Right cardiac atrium (tissue), 5 donors: ENCODE measurements at regions not wholly inside any gene's neighbourhood (a gene's known extent, or its start where the extent isn't known, plus 50 kb on each side); places are given as distances from the start of the nearest gene placed in this dataset.
A peak's percentile ranks its signal among the peaks of the same experiment; 100 is the strongest.

ENCODE experiments used
- ATAC-seq, 2 donors: fragments of 200-7000 bp; cut with Tn5 transposase; one replicate each; pipeline versions ENCODE4 v1.8.0 to v1.9.1; 2020; ENCODE audit warnings: moderate library complexity in 2 of 2, mild to moderate bottlenecking in 1 of 2
- DNase-seq, 3 donors: peaks; one replicate each; pipeline ENCODE4 v3.0.0-alpha.2; 2020
- H3K27ac ChIP-seq: one replicate; pipeline ENCODE4 v1.5.1; 2013; ENCODE audit warnings: mild to moderate bottlenecking, low read length, control low read depth, moderate library complexity
- H3K27me3 ChIP-seq: one replicate; pipeline ENCODE4 v1.6.1; 2013; ENCODE audit not compliant: control insufficient read depth, insufficient read depth
- H3K4me1 ChIP-seq: one replicate; pipeline ENCODE4 v1.6.1; 2013; ENCODE audit warnings: low read length; ENCODE audit not compliant: control insufficient read depth, insufficient read depth
- H3K4me3 ChIP-seq: one replicate; pipeline ENCODE4 v1.5.1; 2013; ENCODE audit warnings: low read length, control low read depth
- H3K9me3 ChIP-seq: one replicate; pipeline ENCODE4 v1.6.1; 2013; ENCODE audit warnings: low read length; ENCODE audit not compliant: control insufficient read depth
- WGBS: extraction: QIAGEN DNeasy Blood & Tissue Kit; methylation state at CpG from one replicate; pipeline ENCODE4 v1.1.7; 2013; 5-methylcytosine and 5-hydroxymethylcytosine counted together
- intact Hi-C, 4 donors: fragments of 100-400 bp; cut with DNase I; formaldehyde crosslinking; loops; one replicate each; pipeline versions ENCODE4 v1.11.0 to v1.14.0; 2022 to 2023
- donor health status: healthy with polysubstance abuse.
- donor health status: DM: no; HTN: yes; CAD: no.
- donor health status: DM: no; HTN: no; CAD: no.
- donor health status: DM: no; HTN: yes; CAD: no; lungs with severe emphysema.
- donor health status: DM: yes; HTN: yes; CAD: no.

DNA sequence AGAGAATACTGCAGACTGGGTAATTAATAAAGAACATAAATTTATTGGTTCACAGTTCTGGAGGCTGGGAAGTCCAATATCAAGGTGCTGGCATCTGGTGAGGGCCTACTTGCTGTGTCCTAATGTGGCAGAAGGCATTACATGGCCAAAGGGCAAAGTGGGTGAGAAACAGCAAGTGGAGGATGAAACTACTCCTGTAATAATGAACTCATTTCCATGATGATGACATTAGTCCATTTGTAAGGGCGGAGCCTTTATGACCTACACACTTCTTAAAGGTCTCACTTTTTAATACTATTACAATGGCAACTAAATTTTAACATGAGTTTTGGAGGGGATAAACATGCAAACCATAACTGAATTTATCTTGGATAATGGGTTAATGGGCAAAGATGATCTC, 139.6 kb upstream of the SGO1 start:
- no peaks in the 10 kb centered on the region for H3K9me3 ChIP-seq
- H3K4me1 ChIP-seq = no peaks in the 10 kb centered on the region
- 92% methylated on average over 1 of the region's 1 CpG for WGBS
- intact Hi-C loops = no loop called here
- no peak overlapping the region for H3K27ac ChIP-seq
- DNase-seq = no peak
- H3K27me3 ChIP-seq = no peaks in the 10 kb centered on the region
- no peak for ATAC-seq
- no peak overlapping the region for H3K4me3 ChIP-seq

DNA sequence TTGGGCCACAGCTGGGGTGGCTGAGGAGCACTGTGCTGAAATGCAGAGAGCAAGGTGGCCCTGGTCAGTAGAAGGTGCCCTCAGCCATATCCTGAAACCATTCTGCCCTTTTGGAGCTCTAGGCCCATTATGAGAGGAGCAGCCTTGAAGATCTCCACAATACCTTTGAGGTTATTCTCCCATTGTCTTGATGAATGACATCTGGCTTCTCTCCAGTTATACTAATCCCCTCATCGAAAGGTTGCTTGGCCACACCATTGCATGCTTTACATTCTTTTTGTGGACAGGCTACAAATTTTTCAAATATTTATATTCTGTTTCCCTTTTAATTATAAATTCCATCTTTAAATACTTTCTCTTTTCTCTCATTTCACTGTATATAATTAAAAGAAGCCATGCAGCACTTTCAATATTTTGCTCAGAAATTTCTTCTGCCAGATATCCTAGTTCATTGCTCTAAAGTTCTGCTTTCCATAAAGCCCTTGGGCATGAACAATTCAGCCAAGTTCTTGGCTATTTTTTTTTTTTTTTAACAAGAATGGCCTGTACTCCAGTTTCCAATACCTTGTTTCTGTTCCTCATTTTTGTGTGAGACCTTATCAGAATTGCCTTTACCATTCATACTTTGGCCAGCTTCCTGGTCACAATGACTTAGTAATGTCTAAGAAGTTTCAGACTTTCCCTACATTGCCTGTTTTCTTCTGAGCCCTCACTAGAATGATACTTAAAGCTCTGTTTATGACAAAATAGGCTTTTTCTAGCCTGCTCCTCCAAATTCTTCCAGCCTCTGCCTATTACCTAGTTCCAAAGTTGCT, 138.9 kb upstream of the SGO1 start:
- no peak overlapping the region for H3K27ac ChIP-seq
- H3K4me1 ChIP-seq = no peaks in the 10 kb centered on the region
- H3K27me3 ChIP-seq = no peaks in the 10 kb centered on the region
- DNase-seq (no peak), ATAC-seq (no peak)
- 71% methylated on average over 1 of the region's 1 CpG for WGBS
- intact Hi-C loops = no loop called here
- H3K9me3 ChIP-seq = no peaks in the 10 kb centered on the region
- no peak overlapping the region for H3K4me3 ChIP-seq

DNA sequence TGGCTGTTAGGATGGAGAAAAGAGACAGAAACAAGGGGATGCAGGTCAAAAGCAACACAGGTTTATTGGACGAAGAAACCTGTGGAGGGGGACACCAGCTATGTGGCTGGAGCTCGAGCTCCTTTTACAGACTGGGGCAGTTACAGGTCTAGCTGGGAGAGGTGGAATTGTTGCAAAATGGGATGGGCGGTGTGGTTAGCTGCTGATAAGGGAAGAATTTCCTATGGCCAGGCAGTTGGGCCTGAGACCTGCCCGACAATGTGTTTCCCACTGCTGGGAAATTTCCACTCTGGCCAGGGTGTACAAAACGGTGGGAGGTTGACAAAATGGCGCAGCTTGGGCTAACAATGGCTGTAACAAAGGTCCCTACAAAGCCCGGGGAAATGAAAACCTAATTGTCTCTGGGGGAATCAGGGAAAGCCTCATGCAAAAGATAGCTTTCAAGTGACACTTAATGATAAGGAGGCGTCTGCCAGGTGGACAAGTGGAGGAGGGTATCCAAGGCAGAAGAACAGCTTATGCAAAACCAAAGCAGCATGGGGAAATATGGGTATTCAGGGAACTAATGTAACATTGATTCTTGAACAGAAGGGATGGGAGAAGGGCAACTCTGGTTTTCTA, 137.4 kb upstream of the SGO1 start:
- Histone ChIP-seq H3K9me3 (no peaks in the 10 kb centered on the region), H3K4me1 (no peaks in the 10 kb centered on the region), H3K4me3 (no peak overlapping the region), H3K27me3 (no peaks in the 10 kb centered on the region), H3K27ac (no peak overlapping the region)
- WGBS = 76% methylated on average over 8 of the region's 8 CpGs
- peak in 1 of 3 donors; percentile 11 for DNase-seq
- intact Hi-C loops = no loop called here
- no peak for ATAC-seq

DNA sequence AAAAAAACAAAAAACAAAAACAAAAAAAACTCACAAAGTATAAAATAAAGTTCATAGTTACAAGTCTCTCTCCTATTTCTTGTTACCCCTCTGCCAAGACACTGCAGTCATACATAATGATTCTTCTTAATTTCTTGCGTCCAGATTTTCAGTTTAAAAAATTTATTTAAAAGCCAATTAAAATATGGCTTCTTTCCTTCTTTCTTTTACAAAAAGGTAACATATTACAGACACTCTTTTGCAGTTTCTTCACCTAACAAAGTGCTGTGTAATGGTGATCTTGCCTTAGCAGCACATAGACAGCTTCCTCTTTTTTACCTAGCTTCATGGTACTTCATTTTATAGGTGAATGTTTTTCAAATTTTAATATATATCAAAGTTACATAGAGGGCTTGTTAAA, 136.1 kb upstream of the SGO1 start:
- H3K27ac ChIP-seq = no peak overlapping the region
- ATAC-seq (no peak), DNase-seq (no peak)
- H3K9me3 ChIP-seq = no peaks in the 10 kb centered on the region
- intact Hi-C loops = no loop called here
- no peaks in the 10 kb centered on the region for H3K27me3 ChIP-seq
- H3K4me1 ChIP-seq = no peaks in the 10 kb centered on the region
- no peak overlapping the region for H3K4me3 ChIP-seq
- 98% methylated on average over 1 of the region's 1 CpG for WGBS

DNA sequence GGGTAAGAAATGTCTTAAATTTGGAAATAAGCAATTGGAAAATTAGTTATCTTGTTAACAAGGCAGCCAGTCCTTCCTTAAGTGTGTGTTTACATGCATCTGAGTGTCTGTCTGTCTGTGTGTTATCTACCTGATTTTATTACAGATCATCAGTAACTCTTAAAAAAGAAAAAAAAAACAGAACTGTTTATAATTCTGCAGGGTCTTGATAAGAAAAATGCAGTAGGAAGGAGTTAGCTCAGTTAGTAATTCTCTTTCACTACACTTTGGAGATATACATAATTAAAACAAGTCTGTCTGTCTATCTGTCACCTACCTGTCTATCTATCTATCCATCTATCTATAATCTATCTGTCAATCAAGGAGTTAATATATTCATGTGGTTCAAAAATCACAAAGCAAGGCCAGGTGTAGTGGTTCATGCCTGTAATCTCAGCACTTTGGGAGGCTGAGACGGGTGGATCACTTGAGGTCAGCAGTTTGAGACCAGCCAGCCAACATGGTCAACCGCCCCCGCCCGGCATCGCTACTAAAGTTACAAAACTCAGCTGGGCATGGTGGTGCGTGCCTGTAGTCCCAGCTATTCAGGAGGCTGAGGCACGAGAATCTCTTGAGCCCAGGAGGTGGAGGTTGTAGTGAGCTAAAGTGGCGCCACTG, 135.5 kb upstream of the SGO1 start:
- DNase-seq = peak in 1 of 3 donors; percentile 25
- Histone ChIP-seq H3K4me1 (no peaks in the 10 kb centered on the region), H3K27ac (no peak overlapping the region), H3K9me3 (no peaks in the 10 kb centered on the region), H3K4me3 (no peak overlapping the region), H3K27me3 (no peaks in the 10 kb centered on the region)
- no peak for ATAC-seq
- 97% methylated on average over 8 of the region's 8 CpGs for WGBS
- intact Hi-C loops = no loop called here

DNA sequence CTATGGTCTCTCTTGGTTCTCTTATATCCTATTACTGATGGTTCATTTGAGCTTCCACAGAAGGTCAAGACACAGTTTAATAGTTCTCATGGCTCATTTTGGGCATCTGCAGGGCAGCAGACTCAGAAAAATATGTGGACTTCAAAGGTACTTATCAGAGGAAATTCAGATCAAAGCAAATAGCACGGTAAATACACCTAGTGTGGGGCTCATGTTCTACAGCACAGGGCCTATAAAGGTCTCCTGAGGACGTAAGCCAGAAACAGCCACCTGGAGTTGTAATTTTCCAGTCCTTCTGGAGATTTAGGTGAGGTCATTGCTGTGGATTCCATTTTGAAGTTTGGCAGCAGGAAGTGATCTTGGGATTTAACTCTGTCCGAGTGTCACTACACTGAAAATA, 134.5 kb upstream of the SGO1 start:
- Histone ChIP-seq H3K4me1 (no peaks in the 10 kb centered on the region), H3K9me3 (no peaks in the 10 kb centered on the region), H3K27ac (no peak overlapping the region), H3K27me3 (no peaks in the 10 kb centered on the region), H3K4me3 (no peak overlapping the region)
- WGBS = 56% methylated on average over 3 of the region's 3 CpGs
- intact Hi-C loops = no loop called here
- ATAC-seq = no peak
- DNase-seq = no peak

DNA sequence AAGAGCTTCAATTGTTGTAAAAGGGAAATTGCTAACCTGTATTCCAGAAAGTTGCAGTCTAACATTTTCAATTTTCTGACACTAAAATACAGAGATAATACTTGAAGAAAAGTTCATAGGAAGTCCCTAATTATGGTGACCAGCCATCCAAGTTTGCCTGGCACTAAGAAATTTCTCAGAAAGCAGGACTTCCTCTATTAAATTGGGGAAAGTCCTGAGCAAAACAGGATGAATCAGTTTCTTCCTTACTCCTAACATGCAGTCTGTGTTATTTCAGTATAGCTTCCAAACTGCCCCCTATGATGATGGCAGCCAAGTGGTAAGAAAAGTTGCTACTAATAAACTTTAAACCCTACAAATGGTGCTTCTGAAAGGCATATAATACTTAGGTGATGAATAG, 133.5 kb upstream of the SGO1 start:
- DNase-seq = no peak
- H3K9me3 ChIP-seq = no peaks in the 10 kb centered on the region
- no peaks in the 10 kb centered on the region for H3K4me1 ChIP-seq
- intact Hi-C loops = no loop called here
- no peak for ATAC-seq
- no peak overlapping the region for H3K4me3 ChIP-seq
- H3K27me3 ChIP-seq = no peaks in the 10 kb centered on the region
- no peak overlapping the region for H3K27ac ChIP-seq

DNA sequence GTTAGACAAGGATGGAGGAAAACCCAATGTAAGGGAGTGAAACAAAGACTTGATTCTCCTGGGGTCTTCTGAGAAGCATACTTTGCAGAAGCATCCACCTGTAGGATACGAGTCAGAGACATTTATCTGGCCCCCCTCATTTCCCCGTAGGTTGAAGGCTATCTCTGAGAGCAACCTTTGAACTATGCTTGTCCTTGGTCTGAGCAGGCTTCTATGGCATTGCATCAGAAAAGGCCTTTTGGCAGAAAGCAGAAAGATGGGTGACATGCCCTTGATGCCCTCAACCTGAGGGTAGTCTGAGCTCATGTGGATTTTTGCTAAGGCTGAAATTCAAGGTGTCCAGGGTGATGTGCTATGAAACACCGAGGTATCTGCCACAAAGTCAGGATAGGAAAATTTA, 131.6 kb upstream of the SGO1 start:
- WGBS = 87% methylated on average over 3 of the region's 3 CpGs
- H3K4me1 ChIP-seq = no peaks in the 10 kb centered on the region
- no peak for DNase-seq
- H3K27ac ChIP-seq = no peak overlapping the region
- no peak overlapping the region for H3K4me3 ChIP-seq
- no peak for ATAC-seq
- intact Hi-C loops = no loop called here
- H3K27me3 ChIP-seq = no peaks in the 10 kb centered on the region
- no peaks in the 10 kb centered on the region for H3K9me3 ChIP-seq

DNA sequence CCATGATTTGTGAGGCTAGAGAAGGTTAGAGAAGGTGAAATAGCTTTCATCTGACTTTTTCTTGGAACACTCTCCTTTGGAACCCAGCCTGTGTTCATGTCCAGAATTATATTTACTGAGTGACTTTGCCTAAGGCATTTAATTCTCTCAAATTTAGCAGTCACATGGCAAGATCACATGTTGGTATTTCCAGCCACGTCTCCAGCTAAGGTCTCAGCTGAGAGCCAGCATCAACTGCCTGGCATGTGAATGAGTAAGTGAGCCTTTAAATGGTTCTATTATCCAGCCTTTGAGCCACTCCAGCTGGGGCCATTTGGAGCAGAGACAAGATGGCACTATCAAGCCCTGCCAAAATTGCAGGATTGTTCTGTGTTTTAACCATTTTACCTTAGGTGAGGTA, 130.2 kb upstream of the SGO1 start:
- no peaks in the 10 kb centered on the region for H3K4me1 ChIP-seq
- H3K27ac ChIP-seq = no peak overlapping the region
- no peak for ATAC-seq
- 32% methylated on average over 1 of the region's 1 CpG for WGBS
- intact Hi-C loops = no loop called here
- H3K27me3 ChIP-seq = no peaks in the 10 kb centered on the region
- H3K4me3 ChIP-seq = no peak overlapping the region
- no peaks in the 10 kb centered on the region for H3K9me3 ChIP-seq
- no peak for DNase-seq

DNA sequence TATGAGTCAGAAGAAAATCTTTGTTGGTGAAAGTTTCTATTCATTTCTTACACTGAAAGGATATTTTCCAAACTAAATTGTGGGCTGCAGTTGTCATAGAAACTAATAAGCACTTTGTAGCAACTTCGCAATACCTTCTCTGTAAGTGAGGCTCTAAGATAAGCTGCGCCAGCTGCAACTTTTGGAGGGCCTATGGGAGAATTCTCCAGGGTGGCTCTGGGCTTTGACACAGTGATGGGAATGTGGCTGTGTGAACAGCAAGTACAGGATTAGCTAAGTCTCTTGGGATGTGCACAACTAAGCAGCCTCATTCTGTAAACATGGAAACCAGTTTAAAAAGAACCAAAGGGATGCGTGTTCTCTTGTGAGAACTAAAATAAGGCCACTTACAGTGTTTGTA, 124.6 kb upstream of the SGO1 start:
- 63% methylated on average over 3 of the region's 3 CpGs for WGBS
- Histone ChIP-seq H3K4me1 (no peaks in the 10 kb centered on the region), H3K27ac (no peak overlapping the region), H3K9me3 (no peaks in the 10 kb centered on the region), H3K4me3 (no peak overlapping the region), H3K27me3 (no peaks in the 10 kb centered on the region)
- ATAC-seq = peak; percentile 97 to 98
- intact Hi-C loops = no loop called here
- DNase-seq = peak; percentile 73 to 78 (median 77)

DNA sequence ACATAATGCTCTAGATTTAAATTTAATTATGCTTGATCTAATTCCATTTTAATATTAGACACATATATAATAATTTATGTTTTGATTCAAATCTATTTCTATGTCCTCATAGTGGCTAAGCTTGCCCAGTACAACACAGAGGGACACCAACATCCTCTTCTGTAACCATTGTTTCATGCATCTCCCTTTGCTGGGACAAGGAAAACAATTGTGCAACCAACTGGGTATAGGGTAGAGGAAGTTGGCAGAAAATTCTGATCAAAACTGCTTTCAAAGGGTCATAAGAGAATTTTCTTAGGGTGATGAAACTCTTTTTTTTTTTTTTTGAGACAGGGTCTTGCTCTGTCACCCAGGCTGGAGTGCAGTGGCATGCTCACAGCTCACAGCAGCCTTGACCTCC, 121.4 kb upstream of the SGO1 start:
- intact Hi-C loops = no loop called here
- Histone ChIP-seq H3K4me3 (no peak overlapping the region), H3K4me1 (no peaks in the 10 kb centered on the region), H3K9me3 (no peaks in the 10 kb centered on the region), H3K27ac (no peak overlapping the region), H3K27me3 (no peaks in the 10 kb centered on the region)
- DNase-seq (no peak), ATAC-seq (no peak)
